Right atrium auricular region (tissue), 2 donors: ENCODE measurements at regions not wholly inside any gene's neighbourhood (a gene's known extent, or its start where the extent isn't known, plus 50 kb on each side); places are given as distances from the start of the nearest gene placed in this dataset.

Source experiments
- DNase-seq: peaks from one replicate; pipeline ENCODE4 v3.0.0-alpha.2; 2019; ENCODE audit warnings: low spot score
- H3K27ac ChIP-seq, 2 donors: fragments of 200-600 bp; sonication (generic); 1 replicate in 1 of 2; 2 replicates in 1 of 2; pipeline ENCODE4 v1.5.1; 2016 to 2019
- H3K27me3 ChIP-seq, 2 donors: fragments of 200-600 bp; sonication (generic); one replicate each; pipeline versions ENCODE4 v1.5.1 to v1.6.0; 2017 to 2019
- H3K36me3 ChIP-seq: fragments of 200-600 bp; sonication (generic); one replicate; pipeline ENCODE4 v1.5.1; 2016
- H3K4me1 ChIP-seq, 2 donors: fragments of 200-600 bp; sonication (generic); one replicate each; pipeline versions ENCODE4 v1.5.1 to v1.6.0; 2017 to 2019
- H3K4me3 ChIP-seq, 2 donors: fragments of 200-600 bp; sonication (generic); 1 replicate in 1 of 2; 2 replicates in 1 of 2; pipeline ENCODE4 v1.5.1; 2017 to 2019; ENCODE audit warnings: mild to moderate bottlenecking in 1 of 2, moderate library complexity in 1 of 2
- H3K9me3 ChIP-seq, 2 donors: fragments of 200-600 bp; sonication (generic); one replicate each; pipeline ENCODE4 v1.5.1; 2019
- TF ChIP-seq, protein P1 (sequence below), 2 donors: fragments of 200-600 bp; sonication (generic); IDR thresholded peaks; one replicate each; pipeline ENCODE4 v1.5.1; 2019; ENCODE audit warnings: antibody characterized with exemption in 2 of 2

DNA sequence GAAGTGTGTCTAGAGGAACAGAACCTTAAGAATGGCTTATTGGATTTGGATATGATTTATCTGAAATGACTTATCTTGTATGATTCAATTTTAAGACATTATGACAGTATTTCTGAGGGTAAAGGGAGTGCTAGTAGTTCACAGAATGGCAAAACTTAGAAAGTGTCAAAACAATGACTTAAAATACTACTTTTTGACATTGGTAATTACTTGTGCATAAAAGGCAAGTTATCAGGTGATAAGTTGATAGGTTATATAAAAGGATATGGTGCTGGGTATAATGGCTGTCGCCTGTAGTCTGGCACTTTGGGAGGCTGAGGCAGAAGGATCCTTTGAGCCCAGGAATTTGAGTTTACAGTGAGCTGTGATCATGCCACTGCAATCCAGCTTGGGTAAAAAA, 494.4 kb downstream of the CDH9 start:
- Histone ChIP-seq H3K4me1 (no peaks in the 10 kb centered on the region), H3K4me3 (no peak overlapping the region), H3K9me3 (no peaks in the 10 kb centered on the region), H3K27ac (no peak overlapping the region), H3K36me3 (no peaks in the 10 kb centered on the region), H3K27me3 (no peaks in the 10 kb centered on the region)
- DNase-seq = no peak
- TF ChIP-seq, protein P1, sequence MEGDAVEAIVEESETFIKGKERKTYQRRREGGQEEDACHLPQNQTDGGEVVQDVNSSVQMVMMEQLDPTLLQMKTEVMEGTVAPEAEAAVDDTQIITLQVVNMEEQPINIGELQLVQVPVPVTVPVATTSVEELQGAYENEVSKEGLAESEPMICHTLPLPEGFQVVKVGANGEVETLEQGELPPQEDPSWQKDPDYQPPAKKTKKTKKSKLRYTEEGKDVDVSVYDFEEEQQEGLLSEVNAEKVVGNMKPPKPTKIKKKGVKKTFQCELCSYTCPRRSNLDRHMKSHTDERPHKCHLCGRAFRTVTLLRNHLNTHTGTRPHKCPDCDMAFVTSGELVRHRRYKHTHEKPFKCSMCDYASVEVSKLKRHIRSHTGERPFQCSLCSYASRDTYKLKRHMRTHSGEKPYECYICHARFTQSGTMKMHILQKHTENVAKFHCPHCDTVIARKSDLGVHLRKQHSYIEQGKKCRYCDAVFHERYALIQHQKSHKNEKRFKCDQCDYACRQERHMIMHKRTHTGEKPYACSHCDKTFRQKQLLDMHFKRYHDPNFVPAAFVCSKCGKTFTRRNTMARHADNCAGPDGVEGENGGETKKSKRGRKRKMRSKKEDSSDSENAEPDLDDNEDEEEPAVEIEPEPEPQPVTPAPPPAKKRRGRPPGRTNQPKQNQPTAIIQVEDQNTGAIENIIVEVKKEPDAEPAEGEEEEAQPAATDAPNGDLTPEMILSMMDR (IDR thresholded peaks at IDR 0.05) = no peak

DNA sequence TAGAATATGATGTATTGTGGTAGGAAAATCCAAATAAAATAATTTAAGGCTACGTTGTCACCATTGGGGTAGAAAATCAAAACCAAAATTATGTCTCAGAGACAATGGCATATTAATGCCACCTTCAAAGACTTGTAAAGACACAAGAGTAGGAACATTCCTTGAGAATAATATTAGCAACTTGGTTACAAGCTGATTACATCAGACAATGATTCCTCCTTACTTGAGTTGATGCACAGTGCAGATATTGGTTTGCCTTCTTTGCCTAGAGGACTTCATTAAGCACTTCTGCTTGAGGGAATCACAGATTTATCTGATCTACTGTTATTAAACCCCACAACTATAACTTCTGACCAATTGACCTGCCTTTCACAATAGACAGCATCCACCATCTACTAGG, 500.2 kb downstream of the CDH9 start:
- no peak for DNase-seq
- no peaks in the 10 kb centered on the region for H3K36me3 ChIP-seq
- no peaks in the 10 kb centered on the region for H3K4me1 ChIP-seq
- H3K9me3 ChIP-seq = no peaks in the 10 kb centered on the region
- no peaks in the 10 kb centered on the region for H3K27me3 ChIP-seq
- no peak overlapping the region for H3K4me3 ChIP-seq
- TF ChIP-seq, protein P1 (IDR thresholded peaks at IDR 0.05) = no peak
- H3K27ac ChIP-seq = no peak overlapping the region

DNA sequence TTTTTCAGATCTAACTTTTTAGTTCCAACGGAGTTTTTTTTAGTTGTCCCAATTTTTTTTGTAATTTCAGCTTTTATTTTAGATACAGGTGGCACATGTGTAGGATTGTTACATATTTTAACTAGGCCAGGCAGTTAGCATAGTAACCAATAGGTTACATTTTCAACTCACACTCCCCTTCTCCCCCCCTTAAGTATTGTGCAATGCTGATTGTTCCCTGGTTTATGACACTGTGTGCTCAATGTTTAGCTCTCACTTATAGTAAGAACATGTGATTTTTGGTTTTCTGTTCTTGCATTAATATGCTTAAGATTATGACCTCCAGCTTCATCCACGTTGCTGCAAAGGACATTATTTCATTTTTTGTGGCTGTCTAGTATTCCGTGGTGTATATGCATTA, 503.2 kb downstream of the CDH9 start:
- Histone ChIP-seq H3K36me3 (no peaks in the 10 kb centered on the region), H3K27me3 (no peaks in the 10 kb centered on the region), H3K4me1 (no peaks in the 10 kb centered on the region), H3K27ac (no peak overlapping the region), H3K9me3 (no peaks in the 10 kb centered on the region), H3K4me3 (no peak overlapping the region)
- no peak for DNase-seq
- TF ChIP-seq, protein P1 (IDR thresholded peaks at IDR 0.05) = no peak

DNA sequence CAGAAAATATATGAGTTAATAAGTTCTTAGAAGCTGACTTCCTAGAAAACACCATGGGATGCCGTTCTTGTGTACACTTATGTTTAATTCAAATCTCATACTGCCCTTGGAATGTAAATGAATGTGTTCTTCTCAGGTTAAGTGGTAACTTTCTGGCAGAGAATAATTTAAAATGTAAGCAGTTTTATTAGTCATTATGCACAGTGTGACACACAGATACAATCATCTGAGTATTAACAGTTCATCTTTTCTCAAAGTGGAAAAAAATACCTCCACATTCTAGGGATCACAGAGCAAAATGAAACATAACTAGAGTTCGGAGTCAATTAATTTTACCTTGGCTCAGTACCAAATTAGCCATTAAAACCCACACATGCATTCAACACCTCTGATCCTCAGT, 508.1 kb downstream of the CDH9 start:
- no peak for DNase-seq
- no peaks in the 10 kb centered on the region for H3K4me1 ChIP-seq
- no peak overlapping the region for H3K27ac ChIP-seq
- H3K4me3 ChIP-seq = no peak overlapping the region
- H3K27me3 ChIP-seq = no peaks in the 10 kb centered on the region
- H3K36me3 ChIP-seq = no peaks in the 10 kb centered on the region
- H3K9me3 ChIP-seq = peaks cover 0 to 3% of the 10 kb centered on the region in 2 donors
- TF ChIP-seq, protein P1 (IDR thresholded peaks at IDR 0.05) = no peak

DNA sequence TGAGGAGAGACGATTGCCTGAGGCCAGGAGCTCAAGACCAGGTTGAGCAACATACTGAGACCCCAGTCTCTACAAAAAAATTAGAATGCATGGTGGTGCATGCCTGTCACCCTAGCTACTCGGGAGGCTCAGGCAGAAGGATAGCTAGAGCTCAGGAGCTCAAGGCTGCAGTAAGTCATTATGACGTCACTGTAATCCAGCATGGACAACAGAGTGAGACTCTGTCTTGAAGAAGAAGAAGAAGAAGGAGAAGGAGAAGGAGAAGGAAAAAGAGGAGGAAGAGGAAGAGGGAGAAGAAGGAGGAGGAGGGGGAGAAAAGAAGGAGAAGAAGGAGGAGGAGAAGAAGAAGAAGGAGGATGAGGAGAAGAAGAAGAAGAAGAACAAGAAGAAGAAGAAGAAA, 519.1 kb downstream of the CDH9 start:
- H3K9me3 ChIP-seq = peaks cover 0 to 6% of the 10 kb centered on the region in 2 donors
- H3K4me3 ChIP-seq = no peak overlapping the region
- H3K36me3 ChIP-seq = no peaks in the 10 kb centered on the region
- H3K27me3 ChIP-seq = no peaks in the 10 kb centered on the region
- TF ChIP-seq, protein P1 (IDR thresholded peaks at IDR 0.05) = no peak
- no peak overlapping the region for H3K27ac ChIP-seq
- no peak for DNase-seq
- H3K4me1 ChIP-seq = no peaks in the 10 kb centered on the region

DNA sequence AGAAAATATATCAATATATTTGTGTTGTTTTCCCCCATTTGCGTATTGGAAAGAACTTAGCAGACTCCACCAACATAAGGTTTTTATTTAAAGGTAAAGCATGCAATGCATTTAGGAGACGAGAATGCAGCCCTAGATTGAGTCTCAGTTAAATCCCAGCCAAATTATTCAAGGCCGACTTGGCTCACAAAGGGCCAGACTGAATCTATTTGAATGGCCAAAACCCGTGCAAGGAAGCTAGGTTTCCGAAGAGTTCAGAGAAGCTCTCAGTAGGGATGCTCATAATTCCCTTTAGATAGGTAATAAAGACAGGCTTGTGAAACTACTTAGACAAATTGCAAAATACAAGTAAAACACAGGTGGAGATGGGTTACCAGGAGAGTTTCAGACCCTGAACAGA, 520.3 kb downstream of the CDH9 start:
- TF ChIP-seq, protein P1 (IDR thresholded peaks at IDR 0.05) = no peak
- H3K4me3 ChIP-seq = no peak overlapping the region
- no peaks in the 10 kb centered on the region for H3K36me3 ChIP-seq
- no peaks in the 10 kb centered on the region for H3K27me3 ChIP-seq
- H3K9me3 ChIP-seq = no peaks in the 10 kb centered on the region
- H3K27ac ChIP-seq = no peak overlapping the region
- no peak for DNase-seq
- no peaks in the 10 kb centered on the region for H3K4me1 ChIP-seq
